ENCODE measurements at regions not wholly inside any gene's neighbourhood (a gene's known extent, or its start where the extent isn't known, plus 50 kb on each side); places are given as distances from the start of the nearest gene placed in this dataset.

GRCh38 chr1:70546726-70547125 lies 135.7 kb downstream of the CTH start:
- no peak for TF ChIP-seq FOXK2 (IDR thresholded peaks at IDR 0.05)
- no peak for TF ChIP-seq BHLHE40 (IDR thresholded peaks at IDR 0.05; ENCODE audit: borderline replicate concordance)
- TF ChIP-seq FOXA1 (IDR thresholded peaks at IDR 0.05) = no peak
- no peak for TF ChIP-seq TARDBP (IDR thresholded peaks at IDR 0.05)
- TF ChIP-seq SUZ12 (IDR thresholded peaks at IDR 0.05) = no peak
- CTCF ChIA-PET = no interaction called here
- no peak for DNase-seq (ENCODE audit: extremely low spot score)
- POLR2A ChIA-PET = no interaction called here

GRCh38 chr1:70552662-70553566 lies 141.8 kb downstream of the CTH start:
- POLR2A ChIA-PET = no interaction called here
- DNase-seq (ENCODE audit: extremely low spot score) = no peak
- TF ChIP-seq PKNOX1 (IDR thresholded peaks at IDR 0.05) = no peak
- TF ChIP-seq CTBP1 (IDR thresholded peaks at IDR 0.05; ENCODE audit: borderline replicate concordance) = no peak
- TF ChIP-seq SUZ12 (IDR thresholded peaks at IDR 0.05) = no peak
- CTCF ChIA-PET = no interaction called here

- POLR2A ChIA-PET = no interaction called here
- CTCF ChIA-PET = no interaction called here
- TF ChIP-seq ELF4 (IDR thresholded peaks at IDR 0.05) (no peak), NFRKB (IDR thresholded peaks at IDR 0.05) (no peak), CTBP1 (IDR thresholded peaks at IDR 0.05; ENCODE audit: borderline replicate concordance) (no peak), FOXM1 (IDR thresholded peaks at IDR 0.05; ENCODE audit: borderline replicate concordance) (no peak), LEF1 (IDR thresholded peaks at IDR 0.05; ENCODE audit: borderline replicate concordance) (no peak), L3MBTL2 (conservative IDR thresholded peaks at IDR 0.05) (no peak), HDGF (IDR thresholded peaks at IDR 0.05; ENCODE audit: borderline replicate concordance) (no peak), SP1 (IDR thresholded peaks at IDR 0.05) (no peak), ZNF384 (IDR thresholded peaks at IDR 0.05) (no peak), FOXK2 (IDR thresholded peaks at IDR 0.05) (no peak)
- DNase-seq (ENCODE audit: extremely low spot score) = no peak
These were observed 142.5 kb downstream of the CTH start for GRCh38 chr1:70553567-70553956.

- CTCF ChIA-PET = no interaction called here
- no peak for DNase-seq (ENCODE audit: extremely low spot score)
- POLR2A ChIA-PET = no interaction called here
- TF ChIP-seq ARNT (IDR thresholded peaks at IDR 0.05) (no peak), ZNF384 (IDR thresholded peaks at IDR 0.05) (no peak), HDGF (IDR thresholded peaks at IDR 0.05; ENCODE audit: borderline replicate concordance) (no peak), L3MBTL2 (conservative IDR thresholded peaks at IDR 0.05) (no peak), NFRKB (IDR thresholded peaks at IDR 0.05) (no peak), PKNOX1 (IDR thresholded peaks at IDR 0.05) (no peak), BHLHE40 (IDR thresholded peaks at IDR 0.05; ENCODE audit: borderline replicate concordance) (no peak), SUZ12 (IDR thresholded peaks at IDR 0.05) (no peak), FOXA1 (IDR thresholded peaks at IDR 0.05) (no peak)
These were observed 143.3 kb downstream of the CTH start for GRCh38 chr1:70554341-70554740.

GRCh38 chr1:70556541-70556940 lies 145.5 kb downstream of the CTH start:
- POLR2A ChIA-PET = no interaction called here
- CTCF ChIA-PET = no interaction called here
- no peak for DNase-seq (ENCODE audit: extremely low spot score)
- TF ChIP-seq HDGF (IDR thresholded peaks at IDR 0.05; ENCODE audit: borderline replicate concordance) = no peak
- no peak for TF ChIP-seq ELF4 (IDR thresholded peaks at IDR 0.05)
- no peak for TF ChIP-seq ARNT (IDR thresholded peaks at IDR 0.05)
- TF ChIP-seq FOXK2 (IDR thresholded peaks at IDR 0.05) = no peak
- TF ChIP-seq PKNOX1 (IDR thresholded peaks at IDR 0.05) = no peak
- TF ChIP-seq ZNF384 (IDR thresholded peaks at IDR 0.05) = no peak
- no peak for TF ChIP-seq NFRKB (IDR thresholded peaks at IDR 0.05)
- no peak for TF ChIP-seq LEF1 (IDR thresholded peaks at IDR 0.05; ENCODE audit: borderline replicate concordance)

GRCh38 chr1:70567167-70567566 lies 156.1 kb downstream of the CTH start:
- ChIA-PET CTCF (no interaction called here), POLR2A (no interaction called here)
- no peak for DNase-seq (ENCODE audit: extremely low spot score)
- TF ChIP-seq SP1 (IDR thresholded peaks at IDR 0.05) (no peak), ELF4 (IDR thresholded peaks at IDR 0.05) (no peak), NFRKB (IDR thresholded peaks at IDR 0.05) (no peak), ZNF384 (IDR thresholded peaks at IDR 0.05) (no peak), BHLHE40 (IDR thresholded peaks at IDR 0.05; ENCODE audit: borderline replicate concordance) (no peak), HDGF (IDR thresholded peaks at IDR 0.05; ENCODE audit: borderline replicate concordance) (no peak), FOXM1 (IDR thresholded peaks at IDR 0.05; ENCODE audit: borderline replicate concordance) (no peak), ARNT (IDR thresholded peaks at IDR 0.05) (no peak), FOXK2 (IDR thresholded peaks at IDR 0.05) (no peak), FOXA1 (IDR thresholded peaks at IDR 0.05) (no peak), SUZ12 (IDR thresholded peaks at IDR 0.05) (no peak)

GRCh38 chr1:70571191-70571590 lies 160.1 kb downstream of the CTH start:
- no peak for DNase-seq (ENCODE audit: extremely low spot score)
- TF ChIP-seq TARDBP (IDR thresholded peaks at IDR 0.05) = no peak
- TF ChIP-seq PKNOX1 (IDR thresholded peaks at IDR 0.05) = no peak
- CTCF ChIA-PET = no interaction called here
- POLR2A ChIA-PET = no interaction called here

All from HEK293T (cell line).